HG02610 (cell line): ENCODE measurements at regions not wholly inside any gene's neighbourhood (a gene's known extent, or its start where the extent isn't known, plus 50 kb on each side); places are given as distances from the start of the nearest gene placed in this dataset.

ENCODE experiments used
- ATAC-seq: cut with Tn5 transposase; IDR thresholded peaks from one replicate; pipeline ENCODE4 v1.9.1; 2021; ENCODE audit warnings: mild to moderate bottlenecking, moderate library complexity; ENCODE audit not compliant: unreplicated experiment

- no peak for ATAC-seq
These were observed 95.9 kb upstream of the LEP start for GRCh38 chr7:128145191-128145590.

GRCh38 chr7:128146052-128146451 is 95.0 kb upstream of the LEP start:
- no peak for ATAC-seq

GRCh38 chr7:128148676-128149075 is 92.4 kb upstream of the LEP start:
- ATAC-seq = no peak

- no peak for ATAC-seq
These were observed 90.7 kb upstream of the LEP start for GRCh38 chr7:128150223-128150865.

- no peak for ATAC-seq
These were observed 89.4 kb upstream of the LEP start for GRCh38 chr7:128151635-128152034.

- ATAC-seq = no peak
These were observed 88.4 kb upstream of the LEP start for GRCh38 chr7:128152721-128153120.

GRCh38 chr7:128153436-128153835 is 87.6 kb upstream of the LEP start:
- ATAC-seq = no peak

- no peak for ATAC-seq
These were observed 86.6 kb upstream of the LEP start for GRCh38 chr7:128154504-128154903.

GRCh38 chr7:128155100-128155740 is 85.9 kb upstream of the LEP start:
- ATAC-seq = no peak

GRCh38 chr7:128157906-128158305 is 83.2 kb upstream of the LEP start:
- ATAC-seq = no peak

- no peak for ATAC-seq
These were observed 82.7 kb upstream of the LEP start for GRCh38 chr7:128158370-128158769.

- ATAC-seq = no peak
These were observed 80.8 kb upstream of the LEP start for GRCh38 chr7:128160296-128160695.

GRCh38 chr7:128161466-128162125 is 79.5 kb upstream of the LEP start:
- ATAC-seq = no peak

- no peak for ATAC-seq
These were observed 78.4 kb upstream of the LEP start for GRCh38 chr7:128162666-128163065.

GRCh38 chr7:128163473-128163872 is 77.6 kb upstream of the LEP start:
- ATAC-seq = no peak

GRCh38 chr7:128164061-128164954 is 76.8 kb upstream of the LEP start:
- no peak for ATAC-seq

GRCh38 chr7:128164955-128165670 is 76.0 kb upstream of the LEP start:
- ATAC-seq = no peak

GRCh38 chr7:128165927-128166420 is 75.1 kb upstream of the LEP start:
- no peak for ATAC-seq

- no peak for ATAC-seq
These were observed 74.5 kb upstream of the LEP start for GRCh38 chr7:128166603-128167041.

GRCh38 chr7:128167042-128167701 is 73.9 kb upstream of the LEP start:
- no peak for ATAC-seq
